HEK293 (cell line): ENCODE measurements at regions not wholly inside any gene's neighbourhood (a gene's known extent, or its start where the extent isn't known, plus 50 kb on each side); places are given as distances from the start of the nearest gene placed in this dataset.

Source experiments
- CTCF ChIA-PET: fragments of 350-600 bp; formaldehyde crosslinking; extraction: SDS; loops from one replicate; lab custom pipeline; 2021; ENCODE audit warnings: antibody characterized with exemption; lab: Yijun Ruan, JAX
- POLR2A ChIA-PET: fragments of 300-600 bp; formaldehyde crosslinking; extraction: SDS; loops from one replicate; lab custom pipeline; 2020; ENCODE audit warnings: antibody characterized with exemption, inconsistent platforms; lab: Yijun Ruan, JAX
- H3K27ac ChIP-seq: fragments of 200-500 bp; sonication (Bioruptor generic); 2 replicates; pipeline ENCODE4 v1.5.1; 2014; ENCODE audit warnings: low read depth, low read length, control low read depth, inconsistent platforms; ENCODE audit errors: extremely low read depth
- H3K36me3 ChIP-seq, 2 experiments: fragments of 200-500 bp in 1 of 2; sonication (Bioruptor generic) in 1 of 2; 1 replicate in 1 of 2; 2 replicates in 1 of 2; pipeline ENCODE4 v1.5.1; 2014 to 2017; ENCODE audit warnings: inconsistent platforms in 2 of 2, low read length in 2 of 2; ENCODE audit not compliant: control insufficient read depth in 2 of 2, insufficient read depth in 1 of 2
- H3K4me1 ChIP-seq: fragments of 200-500 bp; sonication (Bioruptor generic); 2 replicates; pipeline ENCODE4 v1.5.1; 2014; ENCODE audit warnings: mild to moderate bottlenecking, low read length, inconsistent platforms; ENCODE audit not compliant: control insufficient read depth, insufficient read depth
- H3K4me3 ChIP-seq: 2 replicates; pipeline ENCODE4 v1.5.1; 2011; ENCODE audit warnings: low read depth, mild to moderate bottlenecking, control low read depth, low read length, moderate library complexity
- H3K9me3 ChIP-seq: fragments of 200-500 bp; sonication (Bioruptor generic); 2 replicates; pipeline ENCODE4 v1.5.1; 2014; ENCODE audit warnings: low read depth, low read length, inconsistent platforms; ENCODE audit not compliant: control insufficient read depth, insufficient read depth
- KLF7 ChIP-seq: fragments of 450-650 bp; formaldehyde crosslinking; IDR thresholded peaks from 2 replicates; pipeline ENCODE4 v1.5.1; 2016; ENCODE audit warnings: missing biosample characterization, missing genetic modification characterization, borderline replicate concordance
- OVOL3 ChIP-seq: fragments of 450-650 bp; formaldehyde crosslinking; IDR thresholded peaks from 2 replicates; pipeline ENCODE4 v1.5.1; 2016; ENCODE audit warnings: missing biosample characterization, missing genetic modification characterization
- SCRT2 ChIP-seq: fragments of 450-650 bp; formaldehyde crosslinking; IDR thresholded peaks from 2 replicates; pipeline ENCODE4 v1.5.1; 2016; ENCODE audit warnings: missing biosample characterization, missing genetic modification characterization
- WT1 ChIP-seq: fragments of 450-650 bp; formaldehyde crosslinking; IDR thresholded peaks from 2 replicates; pipeline ENCODE4 v1.5.1; 2016; ENCODE audit warnings: missing biosample characterization, missing genetic modification characterization
- ZBTB8A ChIP-seq: fragments of 450-650 bp; formaldehyde crosslinking; IDR thresholded peaks from 2 replicates; pipeline ENCODE4 v1.5.1; 2016; ENCODE audit warnings: missing biosample characterization, missing genetic modification characterization
- ZFP3 ChIP-seq: fragments of 450-650 bp; formaldehyde crosslinking; IDR thresholded peaks from 2 replicates; pipeline ENCODE4 v1.5.1; 2016; ENCODE audit warnings: low read depth, missing biosample characterization, missing genetic modification characterization
- ZFP41 ChIP-seq: fragments of 450-650 bp; formaldehyde crosslinking; IDR thresholded peaks from 2 replicates; pipeline ENCODE4 v1.5.1; 2016; ENCODE audit warnings: missing biosample characterization, missing genetic modification characterization, borderline replicate concordance
- ZNF114 ChIP-seq: fragments of 450-650 bp; formaldehyde crosslinking; IDR thresholded peaks from 2 replicates; pipeline ENCODE4 v1.5.0; 2017; ENCODE audit warnings: missing biosample characterization, missing genetic modification characterization
- ZNF155 ChIP-seq: fragments of 450-650 bp; formaldehyde crosslinking; IDR thresholded peaks from 2 replicates; pipeline ENCODE4 v1.5.1; 2016; ENCODE audit warnings: missing biosample characterization, missing genetic modification characterization
- ZNF184 ChIP-seq: fragments of 450-650 bp; IDR thresholded peaks from 2 replicates; pipeline ENCODE4 v1.5.1; 2018; ENCODE audit warnings: missing biosample characterization, mild to moderate bottlenecking, missing genetic modification characterization
- ZNF24 ChIP-seq: fragments of 450-650 bp; formaldehyde crosslinking; IDR thresholded peaks from 2 replicates; pipeline ENCODE4 v1.5.1; 2016; ENCODE audit warnings: missing biosample characterization, missing genetic modification characterization
- ZNF248 ChIP-seq: fragments of 450-650 bp; formaldehyde crosslinking; IDR thresholded peaks from 2 replicates; pipeline ENCODE4 v1.5.1; 2017; ENCODE audit warnings: missing biosample characterization, missing genetic modification characterization
- ZNF341 ChIP-seq: fragments of 450-650 bp; formaldehyde crosslinking; IDR thresholded peaks from 2 replicates; pipeline ENCODE4; 2016; ENCODE audit warnings: low read depth, missing biosample characterization, missing genetic modification characterization
- ZNF354C ChIP-seq: fragments of 450-650 bp; formaldehyde crosslinking; IDR thresholded peaks from 2 replicates; pipeline ENCODE4 v1.5.1; 2016; ENCODE audit warnings: missing biosample characterization, missing genetic modification characterization, low read depth, borderline replicate concordance
- ZNF654 ChIP-seq: fragments of 450-650 bp; formaldehyde crosslinking; IDR thresholded peaks from 2 replicates; pipeline ENCODE4 v1.5.1; 2016; ENCODE audit warnings: low read depth, missing biosample characterization, missing genetic modification characterization
- ZNF660 ChIP-seq: fragments of 450-650 bp; IDR thresholded peaks from 2 replicates; pipeline ENCODE4 v1.5.1; 2018; ENCODE audit warnings: missing biosample characterization, mild to moderate bottlenecking, missing genetic modification characterization
- ZNF747 ChIP-seq: fragments of 450-650 bp; formaldehyde crosslinking; IDR thresholded peaks from 2 replicates; pipeline ENCODE4 v1.5.1; 2016; ENCODE audit warnings: missing biosample characterization, missing genetic modification characterization
- ZNF76 ChIP-seq: fragments of 450-650 bp; formaldehyde crosslinking; IDR thresholded peaks from 2 replicates; pipeline ENCODE4; 2016; ENCODE audit warnings: low read depth, missing biosample characterization, missing genetic modification characterization, borderline replicate concordance
- ZSCAN16 ChIP-seq: fragments of 450-650 bp; formaldehyde crosslinking; IDR thresholded peaks from 2 replicates; pipeline ENCODE4 v1.5.1; 2016; ENCODE audit warnings: missing biosample characterization, missing genetic modification characterization
- ZSCAN23 ChIP-seq: fragments of 450-650 bp; formaldehyde crosslinking; IDR thresholded peaks from 2 replicates; pipeline ENCODE4 v1.5.1; 2016; ENCODE audit warnings: missing biosample characterization, missing genetic modification characterization
- TF ChIP-seq, protein P1 (sequence below): fragments of 450-650 bp; formaldehyde crosslinking; IDR thresholded peaks from 2 replicates; pipeline ENCODE4 v1.5.1; 2017; ENCODE audit warnings: missing biosample characterization, missing genetic modification characterization
- TF ChIP-seq, protein P2 (sequence below): fragments of 450-650 bp; formaldehyde crosslinking; IDR thresholded peaks from 2 replicates; pipeline ENCODE4 v1.5.1; 2016; ENCODE audit warnings: missing biosample characterization, missing genetic modification characterization
- TF ChIP-seq, protein P3 (sequence below): fragments of 450-650 bp; formaldehyde crosslinking; IDR thresholded peaks from 2 replicates; pipeline ENCODE4 v1.5.1; 2016; ENCODE audit warnings: missing biosample characterization, missing genetic modification characterization, borderline replicate concordance
- TF ChIP-seq, protein P4 (sequence below): fragments of 450-650 bp; formaldehyde crosslinking; IDR thresholded peaks from 2 replicates; pipeline ENCODE4 v1.5.1; 2016; ENCODE audit warnings: missing biosample characterization, missing genetic modification characterization

DNA sequence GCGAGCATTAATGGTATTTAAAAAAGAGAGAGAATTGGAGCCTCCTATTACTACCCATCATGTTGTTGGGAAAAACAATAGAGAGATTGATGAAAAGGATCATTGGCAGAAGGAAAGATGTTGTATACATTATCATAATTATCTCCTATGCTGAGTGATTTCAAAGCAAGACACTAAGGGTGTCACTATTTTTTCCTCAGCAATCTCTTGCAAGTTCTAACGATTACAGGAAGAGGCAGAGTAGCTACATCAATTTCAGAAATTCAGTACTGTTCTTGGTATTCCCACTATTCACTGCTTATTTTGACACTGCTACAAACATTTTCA, 891.2 kb downstream of the C6orf118 start (continued):
- TF ChIP-seq, protein P1, sequence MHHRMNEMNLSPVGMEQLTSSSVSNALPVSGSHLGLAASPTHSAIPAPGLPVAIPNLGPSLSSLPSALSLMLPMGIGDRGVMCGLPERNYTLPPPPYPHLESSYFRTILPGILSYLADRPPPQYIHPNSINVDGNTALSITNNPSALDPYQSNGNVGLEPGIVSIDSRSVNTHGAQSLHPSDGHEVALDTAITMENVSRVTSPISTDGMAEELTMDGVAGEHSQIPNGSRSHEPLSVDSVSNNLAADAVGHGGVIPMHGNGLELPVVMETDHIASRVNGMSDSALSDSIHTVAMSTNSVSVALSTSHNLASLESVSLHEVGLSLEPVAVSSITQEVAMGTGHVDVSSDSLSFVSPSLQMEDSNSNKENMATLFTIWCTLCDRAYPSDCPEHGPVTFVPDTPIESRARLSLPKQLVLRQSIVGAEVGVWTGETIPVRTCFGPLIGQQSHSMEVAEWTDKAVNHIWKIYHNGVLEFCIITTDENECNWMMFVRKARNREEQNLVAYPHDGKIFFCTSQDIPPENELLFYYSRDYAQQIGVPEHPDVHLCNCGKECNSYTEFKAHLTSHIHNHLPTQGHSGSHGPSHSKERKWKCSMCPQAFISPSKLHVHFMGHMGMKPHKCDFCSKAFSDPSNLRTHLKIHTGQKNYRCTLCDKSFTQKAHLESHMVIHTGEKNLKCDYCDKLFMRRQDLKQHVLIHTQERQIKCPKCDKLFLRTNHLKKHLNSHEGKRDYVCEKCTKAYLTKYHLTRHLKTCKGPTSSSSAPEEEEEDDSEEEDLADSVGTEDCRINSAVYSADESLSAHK (tag by site-specific recombination): no peak
- TF ChIP-seq, protein P2, sequence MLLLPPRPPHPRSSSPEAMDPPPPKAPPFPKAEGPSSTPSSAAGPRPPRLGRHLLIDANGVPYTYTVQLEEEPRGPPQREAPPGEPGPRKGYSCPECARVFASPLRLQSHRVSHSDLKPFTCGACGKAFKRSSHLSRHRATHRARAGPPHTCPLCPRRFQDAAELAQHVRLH (tag by site-specific recombination): no peak
- no peak for TF ChIP-seq ZNF76
- TF ChIP-seq ZNF184 (tag by site-specific recombination): no peak
- TF ChIP-seq KLF7: no peak
- TF ChIP-seq ZFP3 (tag by site-specific recombination): no peak
- TF ChIP-seq OVOL3 (tag by site-specific recombination): no peak
- no peak for TF ChIP-seq ZNF341 (tag by site-specific recombination)

DNA sequence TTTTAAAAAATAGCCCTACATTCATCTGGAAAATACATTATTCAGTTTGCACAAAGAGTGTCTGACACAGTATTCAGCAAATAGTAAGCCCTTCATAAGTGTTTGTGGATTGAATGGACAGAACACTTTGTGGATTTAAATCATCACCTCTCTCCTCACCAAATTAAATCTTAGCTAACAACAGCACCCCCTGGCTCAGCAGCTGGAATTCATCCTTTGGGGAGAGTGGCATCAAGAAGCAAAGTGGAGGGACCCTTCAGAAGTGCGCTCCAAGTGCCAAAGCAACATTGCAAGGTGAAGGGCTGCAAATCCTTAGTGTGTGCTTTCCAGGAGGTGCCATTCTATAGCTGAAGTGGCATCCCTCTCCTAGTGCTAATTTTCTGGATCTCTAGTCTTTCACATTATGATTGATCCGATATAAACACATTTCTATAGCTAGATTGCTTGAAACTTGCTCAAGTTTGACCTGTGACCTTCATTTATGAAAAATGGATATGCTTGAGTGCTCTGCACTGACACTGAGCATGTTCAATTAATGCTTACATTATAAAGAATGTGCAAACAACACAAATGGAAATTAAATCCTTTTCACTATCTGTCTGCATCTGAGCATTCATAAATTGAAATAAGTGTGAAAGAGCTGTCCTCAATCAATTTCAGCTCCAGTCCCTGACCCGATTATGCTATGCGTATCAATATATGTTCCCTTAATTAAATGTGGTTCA, 891.7 kb downstream of the C6orf118 start:
- TF ChIP-seq ZNF114: no peak
- no peak for TF ChIP-seq OVOL3 (tag by site-specific recombination)
- TF ChIP-seq, protein P3, sequence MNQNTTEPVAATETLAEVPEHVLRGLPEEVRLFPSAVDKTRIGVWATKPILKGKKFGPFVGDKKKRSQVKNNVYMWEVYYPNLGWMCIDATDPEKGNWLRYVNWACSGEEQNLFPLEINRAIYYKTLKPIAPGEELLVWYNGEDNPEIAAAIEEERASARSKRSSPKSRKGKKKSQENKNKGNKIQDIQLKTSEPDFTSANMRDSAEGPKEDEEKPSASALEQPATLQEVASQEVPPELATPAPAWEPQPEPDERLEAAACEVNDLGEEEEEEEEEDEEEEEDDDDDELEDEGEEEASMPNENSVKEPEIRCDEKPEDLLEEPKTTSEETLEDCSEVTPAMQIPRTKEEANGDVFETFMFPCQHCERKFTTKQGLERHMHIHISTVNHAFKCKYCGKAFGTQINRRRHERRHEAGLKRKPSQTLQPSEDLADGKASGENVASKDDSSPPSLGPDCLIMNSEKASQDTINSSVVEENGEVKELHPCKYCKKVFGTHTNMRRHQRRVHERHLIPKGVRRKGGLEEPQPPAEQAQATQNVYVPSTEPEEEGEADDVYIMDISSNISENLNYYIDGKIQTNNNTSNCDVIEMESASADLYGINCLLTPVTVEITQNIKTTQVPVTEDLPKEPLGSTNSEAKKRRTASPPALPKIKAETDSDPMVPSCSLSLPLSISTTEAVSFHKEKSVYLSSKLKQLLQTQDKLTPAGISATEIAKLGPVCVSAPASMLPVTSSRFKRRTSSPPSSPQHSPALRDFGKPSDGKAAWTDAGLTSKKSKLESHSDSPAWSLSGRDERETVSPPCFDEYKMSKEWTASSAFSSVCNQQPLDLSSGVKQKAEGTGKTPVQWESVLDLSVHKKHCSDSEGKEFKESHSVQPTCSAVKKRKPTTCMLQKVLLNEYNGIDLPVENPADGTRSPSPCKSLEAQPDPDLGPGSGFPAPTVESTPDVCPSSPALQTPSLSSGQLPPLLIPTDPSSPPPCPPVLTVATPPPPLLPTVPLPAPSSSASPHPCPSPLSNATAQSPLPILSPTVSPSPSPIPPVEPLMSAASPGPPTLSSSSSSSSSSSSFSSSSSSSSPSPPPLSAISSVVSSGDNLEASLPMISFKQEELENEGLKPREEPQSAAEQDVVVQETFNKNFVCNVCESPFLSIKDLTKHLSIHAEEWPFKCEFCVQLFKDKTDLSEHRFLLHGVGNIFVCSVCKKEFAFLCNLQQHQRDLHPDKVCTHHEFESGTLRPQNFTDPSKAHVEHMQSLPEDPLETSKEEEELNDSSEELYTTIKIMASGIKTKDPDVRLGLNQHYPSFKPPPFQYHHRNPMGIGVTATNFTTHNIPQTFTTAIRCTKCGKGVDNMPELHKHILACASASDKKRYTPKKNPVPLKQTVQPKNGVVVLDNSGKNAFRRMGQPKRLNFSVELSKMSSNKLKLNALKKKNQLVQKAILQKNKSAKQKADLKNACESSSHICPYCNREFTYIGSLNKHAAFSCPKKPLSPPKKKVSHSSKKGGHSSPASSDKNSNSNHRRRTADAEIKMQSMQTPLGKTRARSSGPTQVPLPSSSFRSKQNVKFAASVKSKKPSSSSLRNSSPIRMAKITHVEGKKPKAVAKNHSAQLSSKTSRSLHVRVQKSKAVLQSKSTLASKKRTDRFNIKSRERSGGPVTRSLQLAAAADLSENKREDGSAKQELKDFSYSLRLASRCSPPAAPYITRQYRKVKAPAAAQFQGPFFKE (tag by site-specific recombination): no peak
- TF ChIP-seq ZBTB8A (tag by site-specific recombination): no peak
- TF ChIP-seq ZNF155 (tag by site-specific recombination): no peak
- no peak for TF ChIP-seq ZNF354C (tag by site-specific recombination)
- no peak for TF ChIP-seq ZSCAN23 (tag by site-specific recombination)
- no peak for TF ChIP-seq ZNF660 (tag by site-specific recombination)
- no peak for TF ChIP-seq ZNF747 (tag by site-specific recombination)
- no peak for TF ChIP-seq ZNF248 (tag by site-specific recombination)
- TF ChIP-seq ZSCAN16: no peak
- no peak for TF ChIP-seq ZFP41 (tag by site-specific recombination)
- TF ChIP-seq ZNF24 (tag by site-specific recombination): no peak
- no peak for TF ChIP-seq ZNF654 (tag by site-specific recombination)
- TF ChIP-seq, protein P4, sequence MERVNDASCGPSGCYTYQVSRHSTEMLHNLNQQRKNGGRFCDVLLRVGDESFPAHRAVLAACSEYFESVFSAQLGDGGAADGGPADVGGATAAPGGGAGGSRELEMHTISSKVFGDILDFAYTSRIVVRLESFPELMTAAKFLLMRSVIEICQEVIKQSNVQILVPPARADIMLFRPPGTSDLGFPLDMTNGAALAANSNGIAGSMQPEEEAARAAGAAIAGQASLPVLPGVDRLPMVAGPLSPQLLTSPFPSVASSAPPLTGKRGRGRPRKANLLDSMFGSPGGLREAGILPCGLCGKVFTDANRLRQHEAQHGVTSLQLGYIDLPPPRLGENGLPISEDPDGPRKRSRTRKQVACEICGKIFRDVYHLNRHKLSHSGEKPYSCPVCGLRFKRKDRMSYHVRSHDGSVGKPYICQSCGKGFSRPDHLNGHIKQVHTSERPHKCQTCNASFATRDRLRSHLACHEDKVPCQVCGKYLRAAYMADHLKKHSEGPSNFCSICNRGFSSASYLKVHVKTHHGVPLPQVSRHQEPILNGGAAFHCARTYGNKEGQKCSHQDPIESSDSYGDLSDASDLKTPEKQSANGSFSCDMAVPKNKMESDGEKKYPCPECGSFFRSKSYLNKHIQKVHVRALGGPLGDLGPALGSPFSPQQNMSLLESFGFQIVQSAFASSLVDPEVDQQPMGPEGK (tag by site-specific recombination): no peak
- TF ChIP-seq WT1 (tag by site-specific recombination): no peak
- no peak for TF ChIP-seq SCRT2
- no peaks in the 10 kb centered on the region for H3K4me1 ChIP-seq
- H3K9me3 ChIP-seq: no peaks in the 10 kb centered on the region
- no peaks in the 10 kb centered on the region for H3K36me3 ChIP-seq
- POLR2A ChIA-PET: no interaction called here
- no peak overlapping the region for H3K4me3 ChIP-seq
- CTCF ChIA-PET: no interaction called here
- no peak overlapping the region for H3K27ac ChIP-seq
